Spleen (tissue), 11 donors: ENCODE measurements at regions not wholly inside any gene's neighbourhood (a gene's known extent, or its start where the extent isn't known, plus 50 kb on each side); places are given as distances from the start of the nearest gene placed in this dataset.

Experiments
- DNase-seq: peaks from one replicate; pipeline ENCODE4 v3.0.0-alpha.2; 2020
- H3K27ac ChIP-seq, 8 donors: fragments of 200-600 bp; sonication (generic) in 7 of 8; 1 replicate in 4 of 8; 2 replicates in 4 of 8; pipeline versions ENCODE4 v1.5.0 to v1.8.0; 2016 to 2021; ENCODE audit warnings: inconsistent platforms in 4 of 8, mild to moderate bottlenecking in 4 of 8, moderate library complexity in 1 of 8
- H3K27me3 ChIP-seq, 7 donors: fragments of 200-600 bp; sonication (generic) in 6 of 7; replicated peaks in 1 of 7; 1 replicate in 4 of 7; 2 replicates in 3 of 7; pipeline versions ENCODE4 v1.5.0 to v1.8.0; 2016 to 2021; ENCODE audit warnings: inconsistent platforms in 3 of 7, mild to moderate bottlenecking in 1 of 7
- H3K36me3 ChIP-seq, 6 donors: fragments of 200-600 bp; sonication (generic) in 5 of 6; 1 replicate in 4 of 6; 2 replicates in 2 of 6; pipeline versions ENCODE4 v1.5.0 to v1.8.0; 2016 to 2021; ENCODE audit warnings: inconsistent platforms in 2 of 6
- H3K4me1 ChIP-seq, 6 donors: fragments of 200-600 bp; sonication (generic) in 5 of 6; 1 replicate in 3 of 6; 2 replicates in 3 of 6; pipeline versions ENCODE4 v1.5.0 to v1.8.0; 2016 to 2021; ENCODE audit warnings: inconsistent platforms in 3 of 6
- H3K4me3 ChIP-seq, 8 donors: fragments of 200-600 bp; sonication (generic) in 7 of 8; 1 replicate in 4 of 8; 2 replicates in 4 of 8; pipeline versions ENCODE4 v1.5.0 to v1.8.0; 2016 to 2021; ENCODE audit warnings: inconsistent platforms in 4 of 8, mild to moderate bottlenecking in 4 of 8, moderate library complexity in 2 of 8
- H3K9me3 ChIP-seq, 8 donors: fragments of 200-600 bp; sonication (generic) in 7 of 8; 1 replicate in 4 of 8; 2 replicates in 4 of 8; pipeline versions ENCODE4 v1.5.0 to v1.8.0; 2016 to 2021; ENCODE audit warnings: inconsistent platforms in 4 of 8
- POLR2A ChIP-seq, 3 donors: fragments of 450-650 bp; IDR thresholded peaks; one replicate each; pipeline ENCODE4 v1.5.1; 2017; ENCODE audit warnings: antibody characterized with exemption in 3 of 3, mild to moderate bottlenecking in 1 of 3
- POLR2AphosphoS5 ChIP-seq, 3 donors: sonication (generic); formaldehyde crosslinking; IDR thresholded peaks; one replicate each; pipeline ENCODE4 v1.5.1; 2017; ENCODE audit warnings: antibody characterized with exemption in 3 of 3
- WGBS, 5 donors: extraction: QIAGEN DNeasy Blood & Tissue Kit in 3 of 5; methylation state at CpG; one replicate each; pipeline versions ENCODE4 v1.1.5 to v1.1.7; 2013 to 2018; 5-methylcytosine and 5-hydroxymethylcytosine counted together
- intact Hi-C: fragments of 100-400 bp; cut with DNase I; formaldehyde crosslinking; loops from one replicate; pipeline ENCODE4 v1.15.0; 2023; ENCODE audit warnings: low total_unique reads
- TF ChIP-seq, protein P1 (sequence below), 11 experiments: fragments of 200-600 bp in 7 of 11; fragments of 450-650 bp in 4 of 11; sonication (generic) in 4 of 11; IDR thresholded peaks in 8 of 11; conservative IDR thresholded peaks in 3 of 11; 1 replicate in 7 of 11; 2 replicates in 4 of 11; pipeline versions ENCODE4 v1.4.0 to v1.8.0; 2016 to 2021; ENCODE audit warnings: antibody characterized with exemption in 11 of 11, inconsistent platforms in 4 of 11, mild to moderate bottlenecking in 1 of 11
- donor health status: healthy with polysubstance abuse.
- donor health status: DM: no; HTN: no; CAD: no; lungs with moderate emphysema.
- donor health status: DM: no; HTN: no; CAD: no.
- donor health status: Bipolar disorder and iron deficiency.
- donor health status: healthy.
- donor health status: DM: no; HTN: no; CAD: no.
- donor health status: DM: yes; HTN: yes; CAD: no.

GRCh38 chr10:3568983-3569382, 216.0 kb downstream of the KLF6 start:
- Histone ChIP-seq H3K4me3 (no peak overlapping the region), H3K4me1 (peaks cover 0 to 12% (median under 1%) of the 10 kb centered on the region in 6 donors), H3K9me3 (peaks cover 0 to 10% (median 7%) of the 10 kb centered on the region in 8 donors), H3K27ac (no peak overlapping the region), H3K27me3 (no peaks in the 10 kb centered on the region), H3K36me3 (no peaks in the 10 kb centered on the region)
- no peak for DNase-seq
- intact Hi-C loops = no loop called here
- TF ChIP-seq, protein P1, sequence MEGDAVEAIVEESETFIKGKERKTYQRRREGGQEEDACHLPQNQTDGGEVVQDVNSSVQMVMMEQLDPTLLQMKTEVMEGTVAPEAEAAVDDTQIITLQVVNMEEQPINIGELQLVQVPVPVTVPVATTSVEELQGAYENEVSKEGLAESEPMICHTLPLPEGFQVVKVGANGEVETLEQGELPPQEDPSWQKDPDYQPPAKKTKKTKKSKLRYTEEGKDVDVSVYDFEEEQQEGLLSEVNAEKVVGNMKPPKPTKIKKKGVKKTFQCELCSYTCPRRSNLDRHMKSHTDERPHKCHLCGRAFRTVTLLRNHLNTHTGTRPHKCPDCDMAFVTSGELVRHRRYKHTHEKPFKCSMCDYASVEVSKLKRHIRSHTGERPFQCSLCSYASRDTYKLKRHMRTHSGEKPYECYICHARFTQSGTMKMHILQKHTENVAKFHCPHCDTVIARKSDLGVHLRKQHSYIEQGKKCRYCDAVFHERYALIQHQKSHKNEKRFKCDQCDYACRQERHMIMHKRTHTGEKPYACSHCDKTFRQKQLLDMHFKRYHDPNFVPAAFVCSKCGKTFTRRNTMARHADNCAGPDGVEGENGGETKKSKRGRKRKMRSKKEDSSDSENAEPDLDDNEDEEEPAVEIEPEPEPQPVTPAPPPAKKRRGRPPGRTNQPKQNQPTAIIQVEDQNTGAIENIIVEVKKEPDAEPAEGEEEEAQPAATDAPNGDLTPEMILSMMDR (IDR thresholded peaks at IDR 0.05 in 8 of 11, conservative IDR thresholded peaks at IDR 0.05 in 3 of 11) = no peak
- TF ChIP-seq POLR2A (IDR thresholded peaks at IDR 0.05) (no peak), POLR2AphosphoS5 (IDR thresholded peaks at IDR 0.05) (no peak)
- WGBS, 5 donors = 85 to 96% (median 92%) methylated on average over 3 of the region's 3 CpGs

DNA sequence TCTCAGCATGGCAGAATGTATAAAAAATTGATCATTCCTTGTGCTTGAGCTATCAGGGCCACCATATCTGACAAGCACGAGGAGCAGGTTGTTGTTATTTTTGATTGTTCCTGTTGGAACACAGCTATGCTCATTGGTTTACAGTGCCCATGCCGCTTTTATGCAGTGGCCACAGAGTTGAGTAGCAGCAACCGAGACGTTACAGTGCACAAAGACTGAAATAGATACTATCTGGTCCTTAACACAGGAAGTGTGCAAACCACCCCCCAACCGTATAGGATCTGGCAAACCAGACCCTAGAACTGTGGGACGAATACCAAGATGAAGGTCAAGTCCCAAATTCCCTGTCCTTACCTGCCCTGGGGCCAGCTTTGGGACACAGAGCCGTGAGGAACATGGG, 216.6 kb downstream of the KLF6 start:
- no peaks in the 10 kb centered on the region for H3K36me3 ChIP-seq
- DNase-seq = no peak
- H3K27me3 ChIP-seq = no peaks in the 10 kb centered on the region
- intact Hi-C loops = no loop called here
- 46 to 67% (median 46%) methylated on average over 7 of the region's 7 CpGs for WGBS, 5 donors
- peaks cover 0 to 12% (median 0%) of the 10 kb centered on the region in 6 donors for H3K4me1 ChIP-seq
- H3K9me3 ChIP-seq = peaks cover 0 to 10% (median 7%) of the 10 kb centered on the region in 8 donors
- no peak overlapping the region for H3K4me3 ChIP-seq
- TF ChIP-seq POLR2A (IDR thresholded peaks at IDR 0.05) = no peak
- TF ChIP-seq, protein P1 (IDR thresholded peaks at IDR 0.05 in 8 of 11, conservative IDR thresholded peaks at IDR 0.05 in 3 of 11) = no peak
- TF ChIP-seq POLR2AphosphoS5 (IDR thresholded peaks at IDR 0.05) = no peak
- H3K27ac ChIP-seq = no peak overlapping the region

- 84 to 90% (median 86%) methylated on average over 9 of the region's 9 CpGs for WGBS, 5 donors
These were observed 217.6 kb downstream of the KLF6 start for GRCh38 chr10:3567291-3567963.

GRCh38 chr10:3566627-3567026, 218.4 kb downstream of the KLF6 start:
- TF ChIP-seq, protein P1 (IDR thresholded peaks at IDR 0.05 in 8 of 11, conservative IDR thresholded peaks at IDR 0.05 in 3 of 11) = no peak
- TF ChIP-seq POLR2AphosphoS5 (IDR thresholded peaks at IDR 0.05) (no peak), POLR2A (IDR thresholded peaks at IDR 0.05) (no peak)
- Histone ChIP-seq H3K9me3 (peaks cover 0 to 10% (median 7%) of the 10 kb centered on the region in 8 donors), H3K4me3 (no peak overlapping the region), H3K27ac (no peak overlapping the region), H3K27me3 (no peaks in the 10 kb centered on the region), H3K36me3 (no peaks in the 10 kb centered on the region), H3K4me1 (peaks cover 0 to 12% (median 0%) of the 10 kb centered on the region in 6 donors)
- DNase-seq = no peak
- intact Hi-C loops = no loop called here
- WGBS, 5 donors = 80 to 94% (median 86%) methylated on average over 1 of the region's 1 CpG

More at GRCh38 chr10:3567291-3567963, 217.6 kb downstream of the KLF6 start:
- Histone ChIP-seq H3K4me1 (peaks cover 0 to 12% (median 0%) of the 10 kb centered on the region in 6 donors), H3K27ac (no peak overlapping the region), H3K36me3 (no peaks in the 10 kb centered on the region), H3K4me3 (no peak overlapping the region), H3K27me3 (no peaks in the 10 kb centered on the region), H3K9me3 (peaks cover 0 to 10% (median 7%) of the 10 kb centered on the region in 8 donors)
- intact Hi-C loops = no loop called here
- no peak for DNase-seq
- no peak for TF ChIP-seq POLR2A (IDR thresholded peaks at IDR 0.05)
- TF ChIP-seq POLR2AphosphoS5 (IDR thresholded peaks at IDR 0.05) = no peak
- TF ChIP-seq, protein P1 (IDR thresholded peaks at IDR 0.05 in 8 of 11, conservative IDR thresholded peaks at IDR 0.05 in 3 of 11) = no peak
